ENCODE measurements at regions not wholly inside any gene's neighbourhood (a gene's known extent, or its start where the extent isn't known, plus 50 kb on each side); places are given as distances from the start of the nearest gene placed in this dataset.

GRCh38 chr6:81439417-81439816, 313.1 kb downstream of the TENT5A start:
- TF ChIP-seq EZH2 (IDR thresholded peaks at IDR 0.05; ENCODE audit: insufficient read depth, poor library complexity, severe bottlenecking) (no peak), EZH2phosphoT487 (IDR thresholded peaks at IDR 0.05; ENCODE audit: insufficient read depth, low read depth) (no peak)

Measured in GM23248 (cell line).